NT2/D1 (cell line): ENCODE measurements at regions not wholly inside any gene's neighbourhood (a gene's known extent, or its start where the extent isn't known, plus 50 kb on each side); places are given as distances from the start of the nearest gene placed in this dataset.
"Not testable (repeated sequence)": the region's sequence is repeated elsewhere in the genome, so short reads cannot be mapped to it uniquely, and the experiment has no call there.

Experiments
- DNase-seq: peaks from one replicate; pipeline ENCODE4 v3.0.0-alpha.2; 2011; ENCODE audit warnings: low read depth, low spot score
- H3K27me3 ChIP-seq: 2 replicates; pipeline ENCODE4 v1.6.0; 2011; ENCODE audit warnings: mild to moderate bottlenecking; ENCODE audit not compliant: insufficient read length, insufficient read depth
- H3K36me3 ChIP-seq: 2 replicates; pipeline ENCODE4 v1.6.1; 2011; ENCODE audit warnings: mild to moderate bottlenecking, low read length, mixed read lengths; ENCODE audit not compliant: insufficient read depth, insufficient read length
- H3K4me1 ChIP-seq: 2 replicates; pipeline ENCODE4 v1.5.1; 2011; ENCODE audit not compliant: insufficient read depth, insufficient read length
- H3K4me3 ChIP-seq: 2 replicates; pipeline ENCODE4 v1.5.1; 2011; ENCODE audit warnings: low read depth; ENCODE audit not compliant: insufficient read length
- H3K9ac ChIP-seq: 2 replicates; pipeline ENCODE4 v1.6.0; 2011; ENCODE audit warnings: low read depth; ENCODE audit not compliant: insufficient read length
- H3K9me3 ChIP-seq: 2 replicates; pipeline ENCODE4 v1.5.1; 2011; ENCODE audit warnings: mild to moderate bottlenecking, low read length; ENCODE audit not compliant: insufficient read depth
- SUZ12 ChIP-seq: IDR thresholded peaks from 2 replicates; pipeline ENCODE4 v1.6.1; 2011; ENCODE audit not compliant: insufficient read length, insufficient read depth; ENCODE audit errors: extremely low read depth
- YY1 ChIP-seq: IDR thresholded peaks from 2 replicates; pipeline ENCODE4 v1.6.1; 2011; ENCODE audit not compliant: insufficient read length, insufficient read depth
- ZNF274 ChIP-seq: IDR thresholded peaks from 2 replicates; pipeline ENCODE4 v1.6.1; 2011; ENCODE audit warnings: mild to moderate bottlenecking, low read depth, low read length

DNA sequence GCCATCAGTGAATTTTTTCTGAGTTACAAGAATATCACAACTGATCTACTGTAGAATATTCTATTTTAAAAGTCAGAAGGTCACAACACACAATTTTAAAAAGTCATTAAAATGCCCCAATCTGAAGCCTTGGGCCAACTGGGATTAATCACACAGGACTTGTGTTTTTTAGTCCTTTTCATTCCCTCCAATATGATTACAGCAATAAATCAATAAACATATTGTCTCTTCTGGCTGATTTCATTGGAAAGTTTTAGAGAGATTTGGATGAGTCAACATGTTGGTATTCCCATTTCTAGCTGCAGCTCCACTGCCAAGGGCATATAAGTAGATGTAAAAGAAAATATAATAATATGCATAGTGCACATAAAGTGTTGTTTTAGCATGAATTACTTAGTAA lies 85.8 kb downstream of the NIBAN1 start:
- TF ChIP-seq SUZ12 (no peak), ZNF274 (no peak), YY1 (no peak)
- H3K36me3 ChIP-seq: no peaks in the 10 kb centered on the region
- no peak overlapping the region for H3K4me3 ChIP-seq
- DNase-seq: no peak
- no peaks in the 10 kb centered on the region for H3K27me3 ChIP-seq
- no peaks in the 10 kb centered on the region for H3K4me1 ChIP-seq
- no peaks in the 10 kb centered on the region for H3K9me3 ChIP-seq
- no peak overlapping the region for H3K9ac ChIP-seq

DNA sequence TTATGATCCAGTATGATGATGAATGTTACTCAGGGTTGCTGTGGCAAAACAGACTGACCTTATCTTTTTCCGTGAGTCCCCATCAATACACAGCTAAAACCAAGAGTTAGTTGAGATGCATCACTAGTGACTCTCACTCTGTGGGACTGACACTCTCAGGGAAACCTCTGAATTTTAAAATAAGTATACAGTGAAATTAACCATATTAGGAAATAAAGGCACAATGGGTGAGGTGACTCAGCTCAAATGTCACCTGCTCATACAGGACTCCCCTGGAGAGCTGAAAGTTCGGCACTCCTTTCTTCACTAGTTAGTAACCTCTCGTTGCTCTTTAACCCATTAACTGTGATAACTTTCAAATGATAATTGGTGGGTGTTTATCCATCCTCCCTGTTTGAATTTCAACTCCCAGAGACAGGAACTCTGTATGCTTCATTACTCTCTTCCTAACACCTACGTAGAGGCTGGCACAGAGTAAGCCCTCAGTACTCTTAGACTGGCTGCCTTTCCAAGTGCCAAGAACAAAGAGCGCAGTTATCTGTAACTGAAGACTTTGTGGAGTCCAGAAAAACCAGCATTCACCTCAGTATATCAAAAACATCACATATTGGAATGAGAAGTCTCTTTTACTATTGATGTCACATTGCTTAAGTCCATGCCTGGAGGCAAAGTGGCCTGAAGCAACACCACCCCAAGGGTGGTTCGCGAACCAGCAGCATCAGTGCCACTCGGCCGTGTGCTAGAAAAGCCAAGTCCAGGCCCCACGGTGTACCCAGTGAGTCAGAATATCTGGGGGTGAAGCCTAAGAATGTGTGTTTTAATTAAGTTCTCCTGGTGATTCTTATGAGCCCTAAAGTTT lies 91.1 kb downstream of the NIBAN1 start:
- Histone ChIP-seq H3K27me3 (no peaks in the 10 kb centered on the region), H3K36me3 (no peaks in the 10 kb centered on the region), H3K4me3 (no peak overlapping the region), H3K9me3 (no peaks in the 10 kb centered on the region), H3K9ac (no peak overlapping the region), H3K4me1 (no peaks in the 10 kb centered on the region)
- TF ChIP-seq SUZ12 (no peak), YY1 (no peak), ZNF274 (no peak)
- no peak for DNase-seq

GRCh38 chr1:184881941-184882913 lies 92.1 kb downstream of the NIBAN1 start:
- Histone ChIP-seq H3K9ac (no peak overlapping the region), H3K4me3 (no peak overlapping the region), H3K36me3 (no peaks in the 10 kb centered on the region), H3K4me1 (no peaks in the 10 kb centered on the region), H3K27me3 (no peaks in the 10 kb centered on the region), H3K9me3 (no peaks in the 10 kb centered on the region)
- no peak for TF ChIP-seq ZNF274
- no peak for TF ChIP-seq SUZ12
- no peak for DNase-seq

DNA sequence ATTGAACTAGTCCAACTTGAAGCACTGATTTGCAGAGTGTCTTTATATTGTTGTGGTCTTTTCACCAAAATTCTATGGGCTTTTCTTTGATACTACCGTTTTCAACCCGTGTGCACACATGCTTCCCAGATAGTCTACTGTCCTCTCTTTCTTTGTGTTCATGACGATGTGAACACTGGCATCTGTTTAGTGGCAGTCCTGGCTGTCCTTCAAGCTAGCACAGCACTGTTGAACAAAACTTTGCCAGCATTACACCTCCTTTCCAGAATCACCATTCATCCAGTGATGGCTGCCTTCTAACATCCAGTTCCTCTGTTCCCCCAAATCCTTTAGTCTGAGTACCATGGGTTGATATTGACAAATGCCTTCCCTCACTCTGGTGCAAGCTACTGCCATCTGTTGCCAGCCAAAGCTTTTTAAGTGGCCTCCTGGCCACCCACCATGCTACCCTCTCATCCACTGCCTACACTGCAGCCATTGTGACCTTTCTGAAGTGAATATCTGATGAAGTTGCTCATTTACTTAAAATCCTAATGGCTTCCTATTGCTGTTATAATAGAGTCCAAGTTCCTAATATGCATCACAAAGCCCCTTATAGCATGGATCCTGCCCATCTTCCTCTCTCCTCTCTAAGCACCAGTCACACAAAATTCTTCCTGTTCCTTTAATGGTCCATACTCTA lies 94.3 kb downstream of the NIBAN1 start:
- Histone ChIP-seq H3K27me3 (no peaks in the 10 kb centered on the region), H3K9me3 (no peaks in the 10 kb centered on the region), H3K4me1 (no peaks in the 10 kb centered on the region), H3K4me3 (no peak overlapping the region), H3K36me3 (no peaks in the 10 kb centered on the region), H3K9ac (no peak overlapping the region)
- TF ChIP-seq YY1: no peak
- TF ChIP-seq ZNF274: no peak
- TF ChIP-seq SUZ12: no peak
- no peak for DNase-seq

GRCh38 chr1:184878602-184879001 lies 95.7 kb downstream of the NIBAN1 start:
- TF ChIP-seq ZNF274: no peak
- no peaks in the 10 kb centered on the region for H3K4me1 ChIP-seq
- no peak overlapping the region for H3K4me3 ChIP-seq
- H3K9me3 ChIP-seq: no peaks in the 10 kb centered on the region
- no peaks in the 10 kb centered on the region for H3K27me3 ChIP-seq
- no peak for DNase-seq
- H3K36me3 ChIP-seq: no peaks in the 10 kb centered on the region
- no peak overlapping the region for H3K9ac ChIP-seq

GRCh38 chr1:184878002-184878401 lies 96.3 kb downstream of the NIBAN1 start:
- H3K9ac ChIP-seq: no peak overlapping the region
- no peaks in the 10 kb centered on the region for H3K36me3 ChIP-seq
- H3K4me3 ChIP-seq: no peak overlapping the region

GRCh38 chr1:184876015-184876414 lies 98.3 kb downstream of the NIBAN1 start:
- not testable (repeated sequence) for H3K9ac ChIP-seq, H3K36me3 ChIP-seq, DNase-seq, H3K4me1 ChIP-seq, H3K9me3 ChIP-seq, H3K27me3 ChIP-seq, H3K4me3 ChIP-seq

More at GRCh38 chr1:184878002-184878401, 96.3 kb downstream of the NIBAN1 start:
- Histone ChIP-seq H3K27me3 (no peaks in the 10 kb centered on the region), H3K4me1 (no peaks in the 10 kb centered on the region), H3K9me3 (no peaks in the 10 kb centered on the region)
- DNase-seq: no peak
- TF ChIP-seq ZNF274 (no peak), YY1 (no peak), SUZ12 (no peak)
